Right lobe of liver (tissue), 6 donors: ENCODE measurements at regions not wholly inside any gene's neighbourhood (a gene's known extent, or its start where the extent isn't known, plus 50 kb on each side); places are given as distances from the start of the nearest gene placed in this dataset.

ENCODE experiments used
- ATAC-seq, 4 donors: fragments of 200-7000 bp; cut with Tn5 transposase; one replicate each; pipeline ENCODE4 v1.9.1; 2020; ENCODE audit warnings: mild to moderate bottlenecking in 4 of 4, moderate library complexity in 4 of 4
- DNase-seq, 3 donors: peaks; one replicate each; pipeline ENCODE4 v3.0.0-alpha.2; 2020
- H3K27ac ChIP-seq, 3 donors: fragments of 200-600 bp; one replicate each; pipeline ENCODE4 v1.8.0; 2022
- H3K27me3 ChIP-seq, 2 donors: fragments of 200-600 bp; one replicate each; pipeline ENCODE4 v1.8.0; 2022
- H3K36me3 ChIP-seq, 4 donors: fragments of 200-600 bp; sonication (generic) in 1 of 4; one replicate each; pipeline versions ENCODE4 v1.5.1 to v1.8.0; 2017 to 2022; ENCODE audit warnings: control low read depth in 1 of 4
- H3K4me1 ChIP-seq, 4 donors: fragments of 200-600 bp; sonication (generic) in 1 of 4; one replicate each; pipeline versions ENCODE4 v1.5.1 to v1.8.0; 2017 to 2022; ENCODE audit warnings: control low read depth in 1 of 4
- H3K4me3 ChIP-seq, 3 donors: fragments of 200-600 bp; one replicate each; pipeline ENCODE4 v1.8.0; 2022
- H3K9me3 ChIP-seq, 4 donors: fragments of 200-600 bp; sonication (generic) in 1 of 4; one replicate each; pipeline versions ENCODE4 v1.5.1 to v1.8.0; 2017 to 2022; ENCODE audit warnings: control low read depth in 1 of 4
- POLR2A ChIP-seq: fragments of 450-650 bp; IDR thresholded peaks from one replicate; pipeline ENCODE4 v1.6.1; 2017; ENCODE audit warnings: antibody characterized with exemption, mild to moderate bottlenecking
- WGBS: methylation state at CpG from one replicate; pipeline ENCODE4 v1.1.6; 2018; ENCODE audit warnings: low coverage, low lambda C conversion rate; ENCODE audit not compliant: insufficient coverage; ENCODE audit errors: missing lambda C conversion rate; 5-methylcytosine and 5-hydroxymethylcytosine counted together
- intact Hi-C, 2 donors: fragments of 100-400 bp; cut with DNase I; formaldehyde crosslinking; loops; one replicate each; pipeline versions ENCODE4 v1.11.2 to v1.14.1; 2022
- TF ChIP-seq, protein P1 (sequence below), 4 donors: fragments of 200-600 bp in 3 of 4; fragments of 450-650 bp in 1 of 4; IDR thresholded peaks; one replicate each; pipeline versions ENCODE4 v1.5.1 to v1.8.0; 2016 to 2022; ENCODE audit warnings: antibody characterized with exemption in 4 of 4, mild to moderate bottlenecking in 2 of 4
- donor health status: DM: no; HTN: yes; CAD: no.
- donor health status: DM: no; HTN: no; CAD: no.
- donor health status: DM: no; HTN: no; CAD: no.
- donor health status: DM: no; HTN: yes; CAD: no.
- donor health status: DM: no; HTN: yes; CAD: no.

DNA sequence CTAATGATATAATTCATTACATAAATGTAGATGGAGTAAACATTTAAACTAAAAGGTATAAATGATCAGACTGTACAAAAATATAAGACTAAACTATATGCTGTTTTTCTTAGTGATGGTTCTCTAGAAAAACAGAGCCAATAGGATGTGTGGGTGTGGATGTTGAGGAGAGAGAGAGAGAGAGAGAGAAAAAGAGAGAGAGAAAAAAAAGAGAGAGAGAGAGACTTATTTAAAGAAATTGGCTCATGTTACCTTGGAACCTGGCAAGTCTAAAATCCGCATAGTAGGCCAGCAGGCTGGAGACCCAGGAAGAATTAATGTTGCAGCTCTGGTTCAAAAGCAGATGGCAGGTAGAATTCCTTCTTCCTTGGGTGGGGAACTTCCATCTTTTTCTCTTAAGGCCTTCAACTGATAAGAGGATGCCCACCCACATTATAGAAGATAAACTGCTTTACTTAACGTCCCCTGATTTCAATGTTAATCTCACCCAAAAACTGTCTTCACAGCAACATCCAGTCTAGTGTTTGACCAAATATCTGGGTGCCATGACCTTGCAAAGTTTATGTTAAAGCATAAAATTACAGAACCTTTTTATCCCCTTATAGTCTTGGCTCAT, 74.3 kb upstream of the KCNJ15 start:
- DNase-seq (no peak), ATAC-seq (no peak)
- Histone ChIP-seq H3K4me3 (no peak overlapping the region), H3K4me1 (no peaks in the 10 kb centered on the region), H3K27me3 (no peaks in the 10 kb centered on the region), H3K36me3 (no peaks in the 10 kb centered on the region), H3K27ac (no peak overlapping the region), H3K9me3 (peaks cover 0 to 9% (median 0%) of the 10 kb centered on the region in 4 donors)
- 37% methylated on average over 2 of the region's 2 CpGs for WGBS
- intact Hi-C loops, result no loop called here
- TF ChIP-seq, protein P1, sequence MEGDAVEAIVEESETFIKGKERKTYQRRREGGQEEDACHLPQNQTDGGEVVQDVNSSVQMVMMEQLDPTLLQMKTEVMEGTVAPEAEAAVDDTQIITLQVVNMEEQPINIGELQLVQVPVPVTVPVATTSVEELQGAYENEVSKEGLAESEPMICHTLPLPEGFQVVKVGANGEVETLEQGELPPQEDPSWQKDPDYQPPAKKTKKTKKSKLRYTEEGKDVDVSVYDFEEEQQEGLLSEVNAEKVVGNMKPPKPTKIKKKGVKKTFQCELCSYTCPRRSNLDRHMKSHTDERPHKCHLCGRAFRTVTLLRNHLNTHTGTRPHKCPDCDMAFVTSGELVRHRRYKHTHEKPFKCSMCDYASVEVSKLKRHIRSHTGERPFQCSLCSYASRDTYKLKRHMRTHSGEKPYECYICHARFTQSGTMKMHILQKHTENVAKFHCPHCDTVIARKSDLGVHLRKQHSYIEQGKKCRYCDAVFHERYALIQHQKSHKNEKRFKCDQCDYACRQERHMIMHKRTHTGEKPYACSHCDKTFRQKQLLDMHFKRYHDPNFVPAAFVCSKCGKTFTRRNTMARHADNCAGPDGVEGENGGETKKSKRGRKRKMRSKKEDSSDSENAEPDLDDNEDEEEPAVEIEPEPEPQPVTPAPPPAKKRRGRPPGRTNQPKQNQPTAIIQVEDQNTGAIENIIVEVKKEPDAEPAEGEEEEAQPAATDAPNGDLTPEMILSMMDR (IDR thresholded peaks at IDR 0.05), result no peak
- no peak for TF ChIP-seq POLR2A

DNA sequence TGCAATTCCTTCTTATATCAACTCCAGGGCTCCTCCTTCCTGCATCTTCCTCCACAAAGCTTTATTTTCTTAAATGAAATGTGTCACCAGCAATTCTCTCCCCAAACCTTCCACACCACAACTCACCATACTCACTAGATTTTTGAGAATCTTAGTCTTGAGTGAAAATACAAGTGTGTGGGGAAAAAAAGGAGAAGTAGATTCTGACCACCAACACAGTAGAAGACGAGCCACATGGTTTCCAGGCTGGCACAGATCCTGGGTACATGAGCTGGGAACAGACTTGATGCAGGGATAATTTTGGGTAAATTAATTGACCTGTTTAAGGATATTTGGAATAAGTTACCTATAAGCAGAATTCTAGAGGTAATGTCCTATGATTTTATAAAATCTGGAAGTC, 72.8 kb upstream of the KCNJ15 start:
- intact Hi-C loops, result no loop called here
- Histone ChIP-seq H3K4me3 (no peak overlapping the region), H3K27me3 (no peaks in the 10 kb centered on the region), H3K27ac (no peak overlapping the region), H3K9me3 (peaks cover 0 to 9% (median 0%) of the 10 kb centered on the region in 4 donors), H3K4me1 (no peaks in the 10 kb centered on the region), H3K36me3 (no peaks in the 10 kb centered on the region)
- TF ChIP-seq, protein P1 (IDR thresholded peaks at IDR 0.05), result no peak
- TF ChIP-seq POLR2A, result no peak
- DNase-seq (no peak), ATAC-seq (no peak)
- 55% methylated on average over 1 of the region's 1 CpG for WGBS

DNA sequence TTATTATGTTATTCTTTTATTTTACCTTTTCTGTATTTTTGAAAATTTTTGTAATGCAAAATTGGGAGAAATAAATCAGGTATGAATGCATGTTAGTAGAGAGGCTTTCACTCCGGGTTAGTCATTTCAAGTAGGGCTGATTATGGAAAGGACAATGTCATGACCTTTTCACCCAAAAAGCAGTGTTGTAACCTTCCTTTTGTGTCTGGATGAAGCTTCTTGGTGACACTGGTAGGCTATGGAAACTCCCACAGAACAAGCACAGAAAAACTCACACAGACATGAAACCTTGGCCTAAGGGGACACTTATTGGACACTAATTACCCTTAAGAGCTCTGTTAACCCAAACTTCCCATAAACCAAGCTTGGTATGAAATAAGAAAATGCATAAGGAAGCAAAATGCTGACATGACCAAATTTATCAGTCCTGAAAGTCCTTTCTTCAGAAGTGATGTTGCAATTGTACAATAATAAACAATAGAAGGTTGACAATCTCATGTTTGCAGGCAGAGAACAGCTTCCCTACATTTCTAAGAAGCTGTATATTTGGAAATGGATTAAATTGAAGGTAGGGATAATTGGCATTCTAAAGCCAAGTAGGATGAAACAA, 70.0 kb upstream of the KCNJ15 start:
- no peaks in the 10 kb centered on the region for H3K27me3 ChIP-seq
- no peak overlapping the region for H3K27ac ChIP-seq
- ATAC-seq, result no peak
- DNase-seq, result no peak
- intact Hi-C loops, result no loop called here
- H3K4me1 ChIP-seq, result no peaks in the 10 kb centered on the region
- no peaks in the 10 kb centered on the region for H3K36me3 ChIP-seq
- no peak for TF ChIP-seq POLR2A
- TF ChIP-seq, protein P1 (IDR thresholded peaks at IDR 0.05), result no peak
- WGBS, result 82% methylated on average over 1 of the region's 1 CpG
- peaks cover 0 to 9% (median 0%) of the 10 kb centered on the region in 4 donors for H3K9me3 ChIP-seq
- no peak overlapping the region for H3K4me3 ChIP-seq

DNA sequence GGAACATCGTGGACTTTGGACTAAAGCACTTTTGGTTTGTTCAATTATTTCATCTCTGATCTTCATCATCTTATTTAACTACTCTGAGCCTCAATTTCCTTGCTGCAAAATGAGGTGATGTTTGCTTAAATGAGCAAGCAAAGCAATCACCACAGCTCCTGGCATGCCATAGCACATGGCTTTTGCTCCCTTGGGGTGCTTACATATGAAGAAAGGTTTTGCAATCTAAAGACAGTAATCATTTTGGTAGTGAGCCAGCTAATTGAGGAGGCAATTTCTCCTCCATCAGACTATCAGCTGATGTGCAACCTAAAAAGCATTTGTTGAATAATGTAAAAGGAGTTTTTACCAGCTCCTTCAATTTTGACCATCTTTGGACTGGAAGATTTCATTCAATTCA, 68.8 kb upstream of the KCNJ15 start:
- Histone ChIP-seq H3K36me3 (no peaks in the 10 kb centered on the region), H3K9me3 (peaks cover 0 to 9% (median 0%) of the 10 kb centered on the region in 4 donors), H3K27me3 (no peaks in the 10 kb centered on the region), H3K4me1 (no peaks in the 10 kb centered on the region), H3K4me3 (no peak overlapping the region), H3K27ac (no peak overlapping the region)
- DNase-seq (no peak), ATAC-seq (no peak)
- WGBS, result 72% methylated on average over 1 of the region's 1 CpG
- intact Hi-C loops, result no loop called here
- no peak for TF ChIP-seq POLR2A
- TF ChIP-seq, protein P1 (IDR thresholded peaks at IDR 0.05), result no peak
